H9 (cell line): ENCODE measurements at regions not wholly inside any gene's neighbourhood (a gene's known extent, or its start where the extent isn't known, plus 50 kb on each side); places are given as distances from the start of the nearest gene placed in this dataset.

ENCODE experiments used
- DNase-seq: peaks from one replicate; pipeline ENCODE4 v3.0.0-alpha.2; 2017
- H2AFZ ChIP-seq: one replicate; pipeline ENCODE4 v1.6.1; 2013; ENCODE audit warnings: mild to moderate bottlenecking, low read length, control low read depth, moderate library complexity
- H2AK5ac ChIP-seq: 2 replicates; pipeline ENCODE4 v1.6.1; 2013; ENCODE audit warnings: low read length, control low read depth, mixed read lengths; ENCODE audit not compliant: insufficient read length
- H2BK120ac ChIP-seq: one replicate; pipeline ENCODE4 v1.6.1; 2013; ENCODE audit warnings: low read depth, mild to moderate bottlenecking, low read length, control low read depth, inconsistent platforms; ENCODE audit not compliant: poor library complexity, severe bottlenecking
- H2BK12ac ChIP-seq: 2 replicates; pipeline ENCODE4 v1.6.1; 2013; ENCODE audit warnings: low read length, control low read depth, mixed read lengths, low read depth; ENCODE audit not compliant: insufficient read length
- H2BK15ac ChIP-seq: 2 replicates; pipeline ENCODE4 v1.6.1; 2013; ENCODE audit warnings: low read depth, low read length, control low read depth
- H2BK20ac ChIP-seq: one replicate; pipeline ENCODE4 v1.6.1; 2013; ENCODE audit warnings: low read depth, mild to moderate bottlenecking, low read length, control low read depth, inconsistent platforms; ENCODE audit not compliant: poor library complexity, severe bottlenecking
- H2BK5ac ChIP-seq: 2 replicates; pipeline ENCODE4 v1.6.1; 2013; ENCODE audit warnings: low read length, control low read depth, mixed read lengths; ENCODE audit not compliant: insufficient read length
- H3K14ac ChIP-seq: 2 replicates; pipeline ENCODE4 v1.6.1; 2013; ENCODE audit warnings: low read length, control low read depth; ENCODE audit not compliant: insufficient read depth
- H3K18ac ChIP-seq: 2 replicates; pipeline ENCODE4 v1.6.1; 2013; ENCODE audit warnings: low read depth, mild to moderate bottlenecking, mixed read lengths, low read length, control low read depth; ENCODE audit not compliant: insufficient read length
- H3K23ac ChIP-seq: 2 replicates; pipeline ENCODE4 v1.6.1; 2013; ENCODE audit warnings: low read length, control low read depth, mixed read lengths, low read depth; ENCODE audit not compliant: insufficient read length
- H3K23me2 ChIP-seq: 2 replicates; pipeline ENCODE4 v1.6.1; 2013; ENCODE audit warnings: low read depth, mild to moderate bottlenecking, mixed read lengths, low read length, control low read depth; ENCODE audit not compliant: insufficient read length, poor library complexity, severe bottlenecking
- H3K27ac ChIP-seq: 2 replicates; pipeline ENCODE4 v1.5.1; 2013; ENCODE audit warnings: low read length, control low read depth, mixed read lengths, low read depth; ENCODE audit not compliant: insufficient read length
- H3K27me3 ChIP-seq: 2 replicates; pipeline ENCODE4 v1.6.1; 2013; ENCODE audit warnings: low read length, control low read depth, inconsistent platforms; ENCODE audit not compliant: insufficient read depth
- H3K4ac ChIP-seq: 2 replicates; pipeline ENCODE4 v1.6.1; 2013; ENCODE audit warnings: low read depth, mild to moderate bottlenecking, control low read depth, inconsistent platforms, low read length, moderate library complexity
- H3K4me1 ChIP-seq: 2 replicates; pipeline ENCODE4 v1.6.1; 2013; ENCODE audit warnings: low read length, control low read depth, inconsistent platforms; ENCODE audit not compliant: insufficient read depth
- H3K4me2 ChIP-seq: 2 replicates; pipeline ENCODE4 v1.6.1; 2013; ENCODE audit warnings: low read length, control low read depth, mixed read lengths; ENCODE audit not compliant: insufficient read length, insufficient read depth
- H3K56ac ChIP-seq: 2 replicates; pipeline ENCODE4 v1.6.1; 2013; ENCODE audit warnings: low read depth, mild to moderate bottlenecking, mixed read lengths, low read length, control low read depth; ENCODE audit not compliant: insufficient read length
- H3K79me1 ChIP-seq: 2 replicates; pipeline ENCODE4 v1.6.1; 2013; ENCODE audit warnings: low read depth, mild to moderate bottlenecking, moderate library complexity, low read length, control low read depth, inconsistent platforms; ENCODE audit not compliant: insufficient read depth, poor library complexity, severe bottlenecking
- H3K79me2 ChIP-seq: 2 replicates; pipeline ENCODE4 v1.6.1; 2013; ENCODE audit warnings: low read length, control low read depth, inconsistent platforms; ENCODE audit not compliant: insufficient read depth
- H3K9ac ChIP-seq: 2 replicates; pipeline ENCODE4 v1.6.1; 2013; ENCODE audit warnings: low read length, control low read depth, mixed read lengths; ENCODE audit not compliant: insufficient read length; ENCODE audit errors: extremely low read depth
- H3K9me3 ChIP-seq: one replicate; pipeline ENCODE4 v1.6.1; 2013; ENCODE audit warnings: low read depth, low read length, inconsistent platforms; ENCODE audit not compliant: control insufficient read depth
- H3T11ph ChIP-seq: one replicate; pipeline ENCODE4 v1.6.1; 2013; ENCODE audit warnings: mild to moderate bottlenecking, low read length, control low read depth, inconsistent platforms
- H4K20me1 ChIP-seq: one replicate; pipeline ENCODE4 v1.6.1; 2013; ENCODE audit not compliant: control insufficient read depth, insufficient read length, insufficient read depth
- H4K5ac ChIP-seq: 2 replicates; pipeline ENCODE4 v1.6.1; 2013; ENCODE audit warnings: low read depth, mild to moderate bottlenecking, mixed read lengths, low read length, control low read depth; ENCODE audit not compliant: insufficient read length
- H4K8ac ChIP-seq: replicated peaks from 2 replicates; pipeline ENCODE4 v1.6.1; 2013; ENCODE audit warnings: low read length, control low read depth, mixed read lengths, low read depth; ENCODE audit not compliant: insufficient read length
- H4K91ac ChIP-seq: 2 replicates; pipeline ENCODE4 v1.6.1; 2013; ENCODE audit warnings: low read depth, mild to moderate bottlenecking, moderate library complexity, mixed read lengths, low read length, control low read depth; ENCODE audit not compliant: insufficient read length
- H3K27ac Mint-ChIP-seq, 3 experiments: 2 replicates in 2 of 3; 3 replicates in 1 of 3; pipeline ENCODE4 v1.8.0; 2020 to 2021; ENCODE audit warnings: mixed read lengths in 3 of 3, mild to moderate bottlenecking in 1 of 3, moderate library complexity in 1 of 3
- H3K27me3 Mint-ChIP-seq: 2 replicates; pipeline ENCODE4 v1.8.0; 2021; ENCODE audit warnings: low read depth, mild to moderate bottlenecking, moderate library complexity, mixed read lengths
- H3K36me3 Mint-ChIP-seq, 3 experiments: 2 replicates in 2 of 3; 3 replicates in 1 of 3; pipeline ENCODE4 v1.8.0; 2020 to 2021; ENCODE audit warnings: low read depth in 3 of 3, mixed read lengths in 3 of 3; ENCODE audit not compliant: insufficient read depth in 1 of 3
- H3K4me1 Mint-ChIP-seq, 2 experiments: 2 replicates each; pipeline ENCODE4 v1.8.0; 2020; ENCODE audit warnings: mixed read lengths in 2 of 2
- H3K4me3 Mint-ChIP-seq, 2 experiments: 2 replicates in 1 of 2; 3 replicates in 1 of 2; pipeline ENCODE4 v1.8.0; 2020 to 2021; ENCODE audit warnings: mild to moderate bottlenecking in 2 of 2, mixed read lengths in 2 of 2, moderate library complexity in 1 of 2
- H3K9me3 Mint-ChIP-seq, 2 experiments: 2 replicates in 1 of 2; 3 replicates in 1 of 2; pipeline ENCODE4 v1.8.0; 2020; ENCODE audit warnings: mild to moderate bottlenecking in 2 of 2, mixed read lengths in 2 of 2, moderate library complexity in 1 of 2
- WGBS: extraction: QIAGEN DNeasy Blood & Tissue Kit; methylation state at CpG from one replicate; pipeline ENCODE4 v1.1.7; 2013; ENCODE audit warnings: missing lambda C conversion rate, low lambda C conversion rate, mixed read lengths; ENCODE audit not compliant: insufficient read length; ENCODE audit errors: extremely low coverage; 5-methylcytosine and 5-hydroxymethylcytosine counted together
- TF ChIP-seq, protein P1 (sequence below): fragments of 200-600 bp; sonication (generic); conservative IDR thresholded peaks from 3 replicates; pipeline ENCODE4 v1.8.0; 2021; ENCODE audit warnings: antibody characterized with exemption, mild to moderate bottlenecking

DNA sequence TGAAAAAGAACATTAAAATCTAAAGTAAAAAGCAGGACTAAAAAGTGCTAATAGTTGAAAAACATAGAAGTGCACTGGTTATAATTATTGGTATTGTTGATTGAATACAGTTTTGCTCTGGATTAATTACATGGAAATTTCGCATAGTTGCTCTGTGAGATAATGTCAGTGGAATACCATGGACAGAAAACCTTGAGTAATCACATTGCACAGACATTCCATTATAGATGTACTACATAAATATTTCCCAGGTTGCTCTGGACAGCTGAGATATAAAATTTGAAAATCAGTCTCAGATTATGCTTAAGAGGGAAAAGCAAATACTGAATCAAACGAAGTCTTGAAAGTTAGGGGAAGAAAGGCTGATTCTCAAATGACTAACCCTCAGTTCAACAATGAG is 439.3 kb upstream of the FLRT2 start:
- Mint-ChIP-seq H3K4me3 (no peak overlapping the region), H3K9me3 (no peaks in the 10 kb centered on the region), H3K27ac (no peak overlapping the region), H3K36me3 (no peaks in the 10 kb centered on the region), H3K27me3 (no peaks in the 10 kb centered on the region), H3K4me1 (no peaks in the 10 kb centered on the region)
- Histone ChIP-seq H3K9me3 (no peaks in the 10 kb centered on the region), H3K79me2 (no peaks in the 10 kb centered on the region), H3K9ac (no peak overlapping the region), H4K91ac (no peak overlapping the region), H2BK20ac (no peak overlapping the region), H2BK12ac (no peak overlapping the region), H3K4me1 (no peaks in the 10 kb centered on the region), H3K23ac (no peak overlapping the region), H3K18ac (no peak overlapping the region), H2BK120ac (no peak overlapping the region), H3K4ac (no peak overlapping the region), H2AFZ (no peak overlapping the region), H3K27ac (no peak overlapping the region), H2BK5ac (no peak overlapping the region), H3K79me1 (no peaks in the 10 kb centered on the region), H3T11ph (no peak overlapping the region), H3K27me3 (no peaks in the 10 kb centered on the region), H2AK5ac (no peak overlapping the region), H4K5ac (no peak overlapping the region), H3K23me2 (no peaks in the 10 kb centered on the region), H4K8ac (no peak overlapping the region), H2BK15ac (no peak overlapping the region), H3K14ac (no peak overlapping the region), H3K4me2 (no peak overlapping the region), H3K56ac (no peak overlapping the region), H4K20me1 (no peaks in the 10 kb centered on the region)
- DNase-seq = no peak
- no CpG with 5 or more reads among the region's 2 CpGs for WGBS
- TF ChIP-seq, protein P1, sequence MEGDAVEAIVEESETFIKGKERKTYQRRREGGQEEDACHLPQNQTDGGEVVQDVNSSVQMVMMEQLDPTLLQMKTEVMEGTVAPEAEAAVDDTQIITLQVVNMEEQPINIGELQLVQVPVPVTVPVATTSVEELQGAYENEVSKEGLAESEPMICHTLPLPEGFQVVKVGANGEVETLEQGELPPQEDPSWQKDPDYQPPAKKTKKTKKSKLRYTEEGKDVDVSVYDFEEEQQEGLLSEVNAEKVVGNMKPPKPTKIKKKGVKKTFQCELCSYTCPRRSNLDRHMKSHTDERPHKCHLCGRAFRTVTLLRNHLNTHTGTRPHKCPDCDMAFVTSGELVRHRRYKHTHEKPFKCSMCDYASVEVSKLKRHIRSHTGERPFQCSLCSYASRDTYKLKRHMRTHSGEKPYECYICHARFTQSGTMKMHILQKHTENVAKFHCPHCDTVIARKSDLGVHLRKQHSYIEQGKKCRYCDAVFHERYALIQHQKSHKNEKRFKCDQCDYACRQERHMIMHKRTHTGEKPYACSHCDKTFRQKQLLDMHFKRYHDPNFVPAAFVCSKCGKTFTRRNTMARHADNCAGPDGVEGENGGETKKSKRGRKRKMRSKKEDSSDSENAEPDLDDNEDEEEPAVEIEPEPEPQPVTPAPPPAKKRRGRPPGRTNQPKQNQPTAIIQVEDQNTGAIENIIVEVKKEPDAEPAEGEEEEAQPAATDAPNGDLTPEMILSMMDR = no peak
